GM23248 (cell line): ENCODE measurements at regions not wholly inside any gene's neighbourhood (a gene's known extent, or its start where the extent isn't known, plus 50 kb on each side); places are given as distances from the start of the nearest gene placed in this dataset.

Experiments used
- DNase-seq: peaks from one replicate; pipeline ENCODE4 v3.0.0-alpha.2; 2015
- H2AFZ ChIP-seq: fragments of 200-600 bp; sonication (generic); 2 replicates; pipeline ENCODE4 v1.6.1; 2016; ENCODE audit warnings: antibody characterized with exemption
- H3F3A ChIP-seq: fragments of 200-600 bp; sonication (generic); 2 replicates; pipeline ENCODE4 v1.6.1; 2016; ENCODE audit warnings: mild to moderate bottlenecking, antibody characterized with exemption, mixed run types; ENCODE audit not compliant: insufficient read depth
- H3K27ac ChIP-seq: fragments of 200-600 bp; sonication (generic); 2 replicates; pipeline ENCODE4 v1.5.1; 2016; ENCODE audit warnings: mild to moderate bottlenecking
- H3K27me3 ChIP-seq: fragments of 200-600 bp; sonication (generic); replicated peaks from 2 replicates; pipeline ENCODE4 v1.6.1; 2016; ENCODE audit warnings: mild to moderate bottlenecking; ENCODE audit not compliant: insufficient read depth
- H3K36me3 ChIP-seq: fragments of 200-600 bp; sonication (generic); 2 replicates; pipeline ENCODE4 v1.6.1; 2016; ENCODE audit warnings: low read depth, mild to moderate bottlenecking
- H3K4me1 ChIP-seq: fragments of 200-600 bp; sonication (generic); 2 replicates; pipeline ENCODE4 v1.6.1; 2016; ENCODE audit warnings: mild to moderate bottlenecking; ENCODE audit not compliant: insufficient read depth
- H3K4me2 ChIP-seq: fragments of 200-600 bp; sonication (generic); one replicate; pipeline ENCODE4 v1.6.1; 2016; ENCODE audit warnings: mild to moderate bottlenecking; ENCODE audit not compliant: unreplicated experiment
- H3K4me3 ChIP-seq: fragments of 200-600 bp; sonication (generic); 2 replicates; pipeline ENCODE4 v1.5.1; 2016; ENCODE audit warnings: mild to moderate bottlenecking
- H3K79me2 ChIP-seq: fragments of 200-600 bp; sonication (generic); 2 replicates; pipeline ENCODE4 v1.6.1; 2016; ENCODE audit warnings: mild to moderate bottlenecking; ENCODE audit not compliant: insufficient read depth
- H3K9ac ChIP-seq: fragments of 200-600 bp; sonication (generic); 2 replicates; pipeline ENCODE4 v1.6.1; 2016; ENCODE audit warnings: mild to moderate bottlenecking
- H3K9me2 ChIP-seq: fragments of 200-600 bp; sonication (generic); 2 replicates; pipeline ENCODE4 v1.6.1; 2016; ENCODE audit warnings: mixed run types, mild to moderate bottlenecking, moderate library complexity; ENCODE audit not compliant: insufficient read depth
- H3K9me3 ChIP-seq: fragments of 200-600 bp; sonication (generic); one replicate; pipeline ENCODE4 v1.6.1; 2017; ENCODE audit warnings: low read depth
- H4K20me1 ChIP-seq: fragments of 200-600 bp; sonication (generic); 2 replicates; pipeline ENCODE4 v1.6.0; 2016; ENCODE audit not compliant: insufficient read depth
- EZH2 ChIP-seq: fragments of 200-600 bp; sonication (generic); IDR thresholded peaks from 2 replicates; pipeline ENCODE4 v1.6.1; 2018; ENCODE audit warnings: antibody characterized with exemption, mild to moderate bottlenecking; ENCODE audit not compliant: insufficient read depth, poor library complexity, severe bottlenecking
- EZH2phosphoT487 ChIP-seq: fragments of 200-600 bp; sonication (generic); IDR thresholded peaks from 2 replicates; pipeline ENCODE4 v1.6.1; 2018; ENCODE audit warnings: antibody characterized with exemption, moderate library complexity, mild to moderate bottlenecking, low read depth; ENCODE audit not compliant: insufficient read depth
- WGBS, 2 experiments: methylation state at CpG; one replicate each; pipeline ENCODE4 v1.1.6; 2015 to 2017; ENCODE audit warnings: low lambda C conversion rate in 2 of 2, low coverage in 1 of 2; ENCODE audit errors: missing lambda C conversion rate in 2 of 2; 5-methylcytosine and 5-hydroxymethylcytosine counted together
- in situ Hi-C: fragments of 300-500 bp; cut with MboI; formaldehyde crosslinking; loops from 2 replicates; pipeline ENCODE4 v1.15.0; 2020

DNA sequence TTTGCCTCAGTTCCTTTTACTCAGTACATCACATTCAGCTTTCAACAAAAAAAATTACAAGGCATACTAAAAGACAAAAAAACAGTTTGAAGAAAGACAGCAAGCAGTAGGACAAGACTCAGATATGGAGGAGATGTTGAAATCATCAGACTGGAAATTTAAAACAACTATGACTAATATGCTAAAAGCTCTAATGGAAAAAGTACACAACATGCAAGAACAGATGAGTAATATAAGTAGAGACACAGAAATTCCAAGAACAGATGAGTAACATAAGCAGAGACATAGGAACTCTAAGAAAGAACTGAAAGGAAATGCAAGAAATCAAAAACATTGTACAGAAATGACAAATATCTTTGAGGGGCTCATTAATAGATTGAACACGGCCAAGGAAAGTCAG is 402.6 kb downstream of the NEBL start:
- no peak for TF ChIP-seq EZH2phosphoT487
- TF ChIP-seq EZH2 = no peak

DNA sequence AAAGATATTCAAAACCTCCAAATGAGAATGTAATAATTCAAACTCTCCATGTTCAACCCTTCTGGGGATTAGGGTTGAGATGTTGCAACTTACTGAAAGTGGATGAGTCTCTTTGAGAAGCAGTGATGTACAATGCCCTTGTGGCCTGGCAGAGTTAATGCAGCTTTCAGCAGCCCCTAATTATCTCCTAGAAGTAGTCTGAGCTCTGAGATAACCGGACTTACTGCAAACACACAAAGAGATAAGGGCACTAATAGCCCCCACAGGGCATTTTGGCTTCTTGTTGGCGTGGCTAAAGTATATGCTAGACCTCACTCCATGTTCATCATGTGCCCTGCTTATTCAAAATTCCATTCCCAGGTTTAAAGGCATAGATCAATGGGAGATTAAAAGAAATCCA is 404.7 kb downstream of the NEBL start:
- 33 to 38% methylated on average over 2 of the region's 2 CpGs for WGBS, 2 experiments
- in situ Hi-C loops = no loop called here
- no peak overlapping the region for H3K27ac ChIP-seq

More for the DNA sequence above, 402.6 kb downstream of the NEBL start:
- in situ Hi-C loops = no loop called here
- H3K36me3 ChIP-seq = no peaks in the 10 kb centered on the region
- H3K79me2 ChIP-seq = no peaks in the 10 kb centered on the region
- no peaks in the 10 kb centered on the region for H3K9me3 ChIP-seq
- H3K27me3 ChIP-seq = no peaks in the 10 kb centered on the region
- no peaks in the 10 kb centered on the region for H3K9me2 ChIP-seq
- H3K9ac ChIP-seq = no peak overlapping the region
- H4K20me1 ChIP-seq = no peaks in the 10 kb centered on the region
- WGBS, 2 experiments = 10 to 11% methylated on average over 1 of the region's 1 CpG
- H3F3A ChIP-seq = no peaks in the 10 kb centered on the region
- H3K4me3 ChIP-seq = no peak overlapping the region
- DNase-seq = peak; percentile 0
- H3K4me1 ChIP-seq = no peaks in the 10 kb centered on the region
- H2AFZ ChIP-seq = no peak overlapping the region
- no peak overlapping the region for H3K27ac ChIP-seq
- no peak overlapping the region for H3K4me2 ChIP-seq

DNA sequence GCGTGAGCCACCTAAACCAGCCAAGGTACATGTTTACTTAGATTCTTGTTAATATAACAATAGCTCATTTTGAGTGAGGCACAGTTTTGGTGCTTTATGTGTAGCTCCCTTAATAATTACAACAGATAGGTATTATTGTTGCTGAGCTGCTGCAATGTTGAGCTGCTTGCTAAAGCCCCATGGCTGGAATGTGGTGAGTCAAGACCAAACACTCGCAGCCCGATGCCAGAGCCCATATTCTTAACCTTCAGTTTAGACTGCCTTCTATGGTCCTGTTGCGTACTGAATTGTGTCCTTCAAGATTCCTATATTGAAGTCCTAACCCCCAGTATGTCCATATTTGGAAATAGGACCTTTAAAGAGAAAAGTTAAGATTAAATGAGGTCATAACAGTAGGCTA is 407.1 kb downstream of the NEBL start:
- no peak for TF ChIP-seq EZH2
- TF ChIP-seq EZH2phosphoT487 = no peak
- WGBS, 2 experiments = 32 to 41% methylated on average over 4 of the region's 4 CpGs
- no peaks in the 10 kb centered on the region for H3K9me3 ChIP-seq
- no peaks in the 10 kb centered on the region for H3K79me2 ChIP-seq
- H4K20me1 ChIP-seq = no peaks in the 10 kb centered on the region
- no peak overlapping the region for H2AFZ ChIP-seq
- no peaks in the 10 kb centered on the region for H3K9me2 ChIP-seq
- in situ Hi-C loops = no loop called here
- DNase-seq = no peak
- no peak overlapping the region for H3K4me2 ChIP-seq
- H3K36me3 ChIP-seq = no peaks in the 10 kb centered on the region
- H3F3A ChIP-seq = no peaks in the 10 kb centered on the region
- no peak overlapping the region for H3K9ac ChIP-seq
- no peaks in the 10 kb centered on the region for H3K4me1 ChIP-seq
- H3K4me3 ChIP-seq = no peak overlapping the region
- no peaks in the 10 kb centered on the region for H3K27me3 ChIP-seq
- H3K27ac ChIP-seq = no peak overlapping the region

More for the DNA sequence above, 404.7 kb downstream of the NEBL start:
- no peaks in the 10 kb centered on the region for H3K27me3 ChIP-seq
- no peak overlapping the region for H2AFZ ChIP-seq
- H4K20me1 ChIP-seq = no peaks in the 10 kb centered on the region
- no peaks in the 10 kb centered on the region for H3K36me3 ChIP-seq
- no peak overlapping the region for H3K4me2 ChIP-seq
- TF ChIP-seq EZH2 (no peak), EZH2phosphoT487 (no peak)
- H3K9me2 ChIP-seq = no peaks in the 10 kb centered on the region
- H3K4me1 ChIP-seq = no peaks in the 10 kb centered on the region
- H3K9me3 ChIP-seq = no peaks in the 10 kb centered on the region
- no peak for DNase-seq
- no peak overlapping the region for H3K4me3 ChIP-seq
- H3K79me2 ChIP-seq = no peaks in the 10 kb centered on the region
- no peak overlapping the region for H3K9ac ChIP-seq
- no peaks in the 10 kb centered on the region for H3F3A ChIP-seq

DNA sequence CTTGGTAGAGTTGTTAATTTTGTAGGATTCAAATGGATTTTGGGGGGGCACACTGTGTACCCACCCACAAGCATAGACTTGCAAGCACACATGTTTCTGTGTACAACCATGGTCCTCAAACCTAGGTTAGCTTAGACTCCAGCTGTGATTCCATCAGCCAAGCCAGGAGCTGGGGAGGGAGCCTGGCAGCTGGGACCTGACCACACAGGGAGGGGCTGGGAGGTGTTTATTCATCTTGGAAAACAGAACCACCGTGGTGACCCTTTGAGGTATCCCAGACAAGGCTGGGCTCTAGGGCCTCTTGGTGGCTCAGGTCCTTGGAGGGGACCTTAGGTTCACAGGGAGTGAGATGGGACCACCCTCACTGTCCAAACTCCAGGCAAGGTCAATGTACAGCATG is 410.3 kb downstream of the NEBL start:
- H3K79me2 ChIP-seq = no peaks in the 10 kb centered on the region
- TF ChIP-seq EZH2phosphoT487 (no peak), EZH2 (no peak)
- no peaks in the 10 kb centered on the region for H3K9me2 ChIP-seq
- H3K27me3 ChIP-seq = no peaks in the 10 kb centered on the region
- no peaks in the 10 kb centered on the region for H4K20me1 ChIP-seq
- H3K9me3 ChIP-seq = no peaks in the 10 kb centered on the region
- no peak overlapping the region for H2AFZ ChIP-seq
- H3K27ac ChIP-seq = no peak overlapping the region
- 0% methylated on average over 1 of the region's 1 CpG for WGBS, 2 experiments
- H3K4me3 ChIP-seq = no peak overlapping the region
- no peak for DNase-seq
- H3K4me1 ChIP-seq = no peaks in the 10 kb centered on the region
- H3K9ac ChIP-seq = no peak overlapping the region
- H3F3A ChIP-seq = no peaks in the 10 kb centered on the region
- H3K4me2 ChIP-seq = no peak overlapping the region
- no peaks in the 10 kb centered on the region for H3K36me3 ChIP-seq
- in situ Hi-C loops = no loop called here

DNA sequence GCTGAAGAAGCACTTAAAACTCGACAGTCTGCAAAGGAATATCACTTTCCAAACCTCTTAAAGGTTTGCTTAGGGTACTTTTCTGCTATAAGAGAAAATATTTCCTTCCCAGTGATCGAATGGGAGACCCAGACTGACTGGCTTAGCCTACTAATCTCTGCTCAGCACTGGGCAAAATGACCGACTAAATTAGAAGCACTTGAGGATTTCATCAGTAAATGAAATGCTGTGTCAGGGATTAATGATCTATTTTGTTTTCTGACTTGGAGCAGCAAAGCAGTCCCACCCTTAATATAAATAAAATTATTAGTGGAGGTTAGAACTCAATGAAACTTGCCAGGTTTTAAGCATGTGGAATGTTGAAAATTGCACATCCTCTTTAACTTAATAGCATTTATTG is 411.6 kb downstream of the NEBL start:
- H3K27ac ChIP-seq = no peak overlapping the region
- H3K79me2 ChIP-seq = no peaks in the 10 kb centered on the region
- 0 to 3% methylated on average over 3 of the region's 3 CpGs for WGBS, 2 experiments
- no peak overlapping the region for H3K4me3 ChIP-seq
- DNase-seq = no peak
- no peak overlapping the region for H3K9ac ChIP-seq
- no peaks in the 10 kb centered on the region for H3K9me2 ChIP-seq
- in situ Hi-C loops = no loop called here
- no peak for TF ChIP-seq EZH2
- no peak for TF ChIP-seq EZH2phosphoT487
- H3K4me2 ChIP-seq = no peak overlapping the region
- H3K27me3 ChIP-seq = no peaks in the 10 kb centered on the region
- no peaks in the 10 kb centered on the region for H3K4me1 ChIP-seq
- H3K9me3 ChIP-seq = no peaks in the 10 kb centered on the region
- H3K36me3 ChIP-seq = no peaks in the 10 kb centered on the region
- H2AFZ ChIP-seq = no peak overlapping the region
- no peaks in the 10 kb centered on the region for H3F3A ChIP-seq
- H4K20me1 ChIP-seq = no peaks in the 10 kb centered on the region
